Osteoblast (primary cell): ENCODE measurements at regions not wholly inside any gene's neighbourhood (a gene's known extent, or its start where the extent isn't known, plus 50 kb on each side); places are given as distances from the start of the nearest gene placed in this dataset.

Experiments
- DNase-seq: peaks from one replicate; pipeline ENCODE4 v3.0.0; 2011; ENCODE audit warnings: low spot score, mixed read lengths; ENCODE audit not compliant: insufficient read length; ENCODE audit errors: missing footprints
- H2AFZ ChIP-seq: 2 replicates; pipeline ENCODE4 v1.6.0; 2011; ENCODE audit warnings: mild to moderate bottlenecking, low read length
- H3K27ac ChIP-seq: 2 replicates; pipeline ENCODE4 v1.5.1; 2011; ENCODE audit warnings: mild to moderate bottlenecking, low read depth, low read length, moderate library complexity
- H3K27me3 ChIP-seq: 2 replicates; pipeline ENCODE4 v1.6.0; 2012; ENCODE audit warnings: mild to moderate bottlenecking, control low read depth, inconsistent platforms, low read length, moderate library complexity; ENCODE audit not compliant: insufficient read depth
- H3K36me3 ChIP-seq: 2 replicates; pipeline ENCODE4 v1.5.1; 2011; ENCODE audit warnings: mild to moderate bottlenecking, low read length, control low read depth, moderate library complexity; ENCODE audit not compliant: insufficient read depth
- H3K4me1 ChIP-seq: 2 replicates; pipeline ENCODE4 v1.5.1; 2011; ENCODE audit warnings: mild to moderate bottlenecking, low read length, control low read depth, moderate library complexity; ENCODE audit not compliant: insufficient read depth
- H3K4me2 ChIP-seq: 2 replicates; pipeline ENCODE4 v1.6.0; 2011; ENCODE audit warnings: mild to moderate bottlenecking, low read length; ENCODE audit not compliant: insufficient read depth
- H3K4me3 ChIP-seq: fragments of 200-600 bp; sonication (generic); 3 replicates; pipeline ENCODE4 v1.5.1; 2012; ENCODE audit warnings: mild to moderate bottlenecking, low read length, inconsistent platforms; ENCODE audit not compliant: insufficient read depth
- H3K79me2 ChIP-seq: 2 replicates; pipeline ENCODE4 v1.6.0; 2012; ENCODE audit warnings: mild to moderate bottlenecking, low read length, control low read depth, inconsistent platforms; ENCODE audit not compliant: insufficient read depth
- H3K9me3 ChIP-seq: 2 replicates; pipeline ENCODE4 v1.5.1; 2011; ENCODE audit warnings: low read depth, low read length, control low read depth
- H4K20me1 ChIP-seq: 2 replicates; pipeline ENCODE4 v1.6.0; 2012; ENCODE audit warnings: mild to moderate bottlenecking, low read length, control low read depth; ENCODE audit not compliant: insufficient read depth
- TF ChIP-seq, protein P1 (sequence below): IDR thresholded peaks from 2 replicates; pipeline ENCODE4 v1.5.1; 2011; ENCODE audit warnings: mild to moderate bottlenecking, low read depth, low read length, moderate library complexity; ENCODE audit errors: extremely low read depth

DNA sequence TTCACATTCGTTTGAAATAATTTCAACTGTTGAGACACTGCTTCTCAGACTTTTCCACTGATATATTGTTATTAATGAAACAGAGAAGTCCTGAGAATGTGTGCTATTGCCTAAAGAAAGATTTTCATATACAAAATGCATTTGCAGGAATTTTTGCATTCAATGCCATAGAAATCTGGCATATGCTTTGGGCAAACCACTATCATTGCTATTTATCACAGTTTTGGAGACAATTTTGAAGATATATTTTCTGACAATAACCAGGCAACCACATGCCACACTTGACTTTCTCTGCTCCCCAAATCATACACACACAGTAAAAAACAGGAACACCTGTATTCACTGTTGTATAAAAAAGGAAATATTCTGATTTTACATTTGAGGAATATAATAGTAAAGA, 1303.7 kb upstream of the IGFBP7 start:
- Histone ChIP-seq H3K27ac (no peak overlapping the region), H4K20me1 (no peaks in the 10 kb centered on the region), H2AFZ (no peak overlapping the region), H3K4me3 (no peak overlapping the region), H3K36me3 (no peaks in the 10 kb centered on the region), H3K79me2 (no peaks in the 10 kb centered on the region), H3K4me1 (no peaks in the 10 kb centered on the region), H3K4me2 (no peak overlapping the region), H3K9me3 (peaks cover 2% of the 10 kb centered on the region), H3K27me3 (no peaks in the 10 kb centered on the region)
- TF ChIP-seq, protein P1, sequence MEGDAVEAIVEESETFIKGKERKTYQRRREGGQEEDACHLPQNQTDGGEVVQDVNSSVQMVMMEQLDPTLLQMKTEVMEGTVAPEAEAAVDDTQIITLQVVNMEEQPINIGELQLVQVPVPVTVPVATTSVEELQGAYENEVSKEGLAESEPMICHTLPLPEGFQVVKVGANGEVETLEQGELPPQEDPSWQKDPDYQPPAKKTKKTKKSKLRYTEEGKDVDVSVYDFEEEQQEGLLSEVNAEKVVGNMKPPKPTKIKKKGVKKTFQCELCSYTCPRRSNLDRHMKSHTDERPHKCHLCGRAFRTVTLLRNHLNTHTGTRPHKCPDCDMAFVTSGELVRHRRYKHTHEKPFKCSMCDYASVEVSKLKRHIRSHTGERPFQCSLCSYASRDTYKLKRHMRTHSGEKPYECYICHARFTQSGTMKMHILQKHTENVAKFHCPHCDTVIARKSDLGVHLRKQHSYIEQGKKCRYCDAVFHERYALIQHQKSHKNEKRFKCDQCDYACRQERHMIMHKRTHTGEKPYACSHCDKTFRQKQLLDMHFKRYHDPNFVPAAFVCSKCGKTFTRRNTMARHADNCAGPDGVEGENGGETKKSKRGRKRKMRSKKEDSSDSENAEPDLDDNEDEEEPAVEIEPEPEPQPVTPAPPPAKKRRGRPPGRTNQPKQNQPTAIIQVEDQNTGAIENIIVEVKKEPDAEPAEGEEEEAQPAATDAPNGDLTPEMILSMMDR: no peak
- DNase-seq: no peak

DNA sequence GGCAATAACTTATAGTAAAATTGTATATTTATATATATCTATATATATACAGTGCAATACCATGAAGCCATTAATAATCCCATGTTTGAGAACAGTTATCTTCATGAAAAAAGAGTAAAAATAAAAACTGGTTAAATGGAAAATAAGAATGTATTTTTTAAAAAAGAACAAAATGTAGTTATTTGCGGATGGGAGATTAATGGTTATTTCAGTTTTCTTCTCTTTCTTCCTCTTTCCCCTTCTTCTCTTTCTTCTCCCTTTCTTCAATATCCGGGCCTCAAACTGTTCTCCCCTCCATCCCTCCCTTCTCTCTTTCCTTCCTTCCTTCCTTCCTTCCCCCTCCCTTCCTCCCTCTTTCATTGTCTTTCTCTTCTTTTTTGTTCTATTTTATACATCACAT, 1301.7 kb upstream of the IGFBP7 start:
- no peaks in the 10 kb centered on the region for H3K4me1 ChIP-seq
- no peak overlapping the region for H3K4me3 ChIP-seq
- TF ChIP-seq, protein P1: no peak
- no peak overlapping the region for H2AFZ ChIP-seq
- H3K27ac ChIP-seq: no peak overlapping the region
- H3K9me3 ChIP-seq: no peaks in the 10 kb centered on the region
- no peak overlapping the region for H3K4me2 ChIP-seq
- no peaks in the 10 kb centered on the region for H3K27me3 ChIP-seq
- no peaks in the 10 kb centered on the region for H3K79me2 ChIP-seq
- H3K36me3 ChIP-seq: no peaks in the 10 kb centered on the region
- no peaks in the 10 kb centered on the region for H4K20me1 ChIP-seq
- no peak for DNase-seq

DNA sequence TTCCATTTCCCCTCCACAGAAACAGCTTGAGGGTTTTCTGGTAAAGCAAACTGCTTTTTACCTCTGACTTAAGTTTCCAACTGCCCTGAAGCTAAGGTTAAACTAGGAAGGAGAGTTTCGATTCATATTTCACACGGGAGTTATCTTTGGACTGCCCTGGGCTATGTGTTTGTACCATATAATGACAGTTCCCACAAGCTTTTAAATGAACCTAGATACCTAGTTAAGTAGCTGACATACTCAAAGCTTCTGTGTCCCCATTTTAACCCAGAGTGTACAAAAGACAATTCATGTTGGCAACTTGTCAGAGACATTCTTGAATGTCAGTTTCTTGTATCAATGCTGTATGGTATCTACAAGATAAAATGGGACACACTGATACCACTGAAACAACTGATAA, 1296.6 kb upstream of the IGFBP7 start:
- TF ChIP-seq, protein P1: no peak
- H3K36me3 ChIP-seq: no peaks in the 10 kb centered on the region
- no peak overlapping the region for H3K4me2 ChIP-seq
- no peak overlapping the region for H3K4me3 ChIP-seq
- no peaks in the 10 kb centered on the region for H3K4me1 ChIP-seq
- no peak for DNase-seq
- H3K27ac ChIP-seq: no peak overlapping the region
- no peaks in the 10 kb centered on the region for H3K9me3 ChIP-seq
- no peak overlapping the region for H2AFZ ChIP-seq
- H4K20me1 ChIP-seq: no peaks in the 10 kb centered on the region
- H3K27me3 ChIP-seq: no peaks in the 10 kb centered on the region
- H3K79me2 ChIP-seq: no peaks in the 10 kb centered on the region

DNA sequence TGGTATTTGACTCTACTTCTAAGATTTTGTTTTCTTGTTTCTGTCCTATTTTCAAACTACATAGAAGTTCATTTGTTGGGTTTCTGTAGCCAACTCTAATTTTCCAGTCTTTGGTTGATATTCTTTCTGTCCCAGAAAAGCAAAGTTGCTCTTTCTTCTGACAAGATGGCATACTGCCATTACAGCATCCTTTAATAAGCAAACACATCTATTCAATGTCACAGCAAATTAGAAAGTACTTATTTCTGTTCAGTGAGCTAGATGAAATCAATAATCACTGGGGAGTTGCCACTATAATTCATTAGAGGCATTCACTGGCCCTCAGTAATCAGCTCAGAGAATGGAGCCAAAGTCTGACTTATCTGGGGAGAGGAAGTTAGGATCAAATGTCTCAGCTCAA, 1258.0 kb upstream of the IGFBP7 start:
- H3K27me3 ChIP-seq: no peaks in the 10 kb centered on the region
- H3K4me2 ChIP-seq: no peak overlapping the region
- H3K36me3 ChIP-seq: no peaks in the 10 kb centered on the region

More for the DNA sequence above, 1258.0 kb upstream of the IGFBP7 start:
- DNase-seq: no peak
- H3K4me3 ChIP-seq: no peak overlapping the region
- no peaks in the 10 kb centered on the region for H3K4me1 ChIP-seq
- H3K79me2 ChIP-seq: no peaks in the 10 kb centered on the region
- peaks cover 4% of the 10 kb centered on the region for H3K9me3 ChIP-seq
- TF ChIP-seq, protein P1: no peak
- H2AFZ ChIP-seq: no peak overlapping the region
- no peak overlapping the region for H3K27ac ChIP-seq
- H4K20me1 ChIP-seq: no peaks in the 10 kb centered on the region
